ENCODE measurements at regions not wholly inside any gene's neighbourhood (a gene's known extent, or its start where the extent isn't known, plus 50 kb on each side); places are given as distances from the start of the nearest gene placed in this dataset.

- Histone ChIP-seq H3K27ac (ENCODE audit: low read depth, low read length) (no peak overlapping the region), H3K9me2 (replicated peaks; ENCODE audit: insufficient read depth, low read length) (no peaks in the 10 kb centered on the region), H3K4me3 (ENCODE audit: insufficient read depth, low read length, poor library complexity, severe bottlenecking) (no peak overlapping the region), H3K79me2 (ENCODE audit: insufficient read depth, low read length) (no peaks in the 10 kb centered on the region), H3F3A (ENCODE audit: insufficient read depth) (no peaks in the 10 kb centered on the region), H3K4me2 (ENCODE audit: low read depth, low read length, poor library complexity, severe bottlenecking) (no peak overlapping the region), H4K20me1 (ENCODE audit: low read depth, low read length) (no peaks in the 10 kb centered on the region), H3K9ac (ENCODE audit: low read length) (no peak overlapping the region), H3K36me3 (ENCODE audit: low read length) (no peaks in the 10 kb centered on the region), H2AFZ (ENCODE audit: low read depth, low read length, severe bottlenecking) (no peak overlapping the region), H3K27me3 (ENCODE audit: low read length) (no peaks in the 10 kb centered on the region), H3K9me3 (ENCODE audit: insufficient read depth, low read length) (no peaks in the 10 kb centered on the region)
- TF ChIP-seq CTCF (IDR thresholded peaks at IDR 0.05; ENCODE audit: insufficient read depth, low read length, poor library complexity, severe bottlenecking), result no peak
- no peak for TF ChIP-seq EZH2phosphoT487 (conservative IDR thresholded peaks at IDR 0.05; ENCODE audit: low read length)
Measured at GRCh38 chr6:154901876-154902552, 93.1 kb upstream of the TIAM2 start.

GRCh38 chr6:154907291-154907690 is 87.8 kb upstream of the TIAM2 start:
- H3K79me2 ChIP-seq (ENCODE audit: insufficient read depth, low read length), result no peaks in the 10 kb centered on the region
- H3K9me2 ChIP-seq (replicated peaks; ENCODE audit: insufficient read depth, low read length), result no peaks in the 10 kb centered on the region
- no peaks in the 10 kb centered on the region for H3K9me3 ChIP-seq (ENCODE audit: insufficient read depth, low read length)
- H3K36me3 ChIP-seq (ENCODE audit: low read length), result no peaks in the 10 kb centered on the region
- no peak overlapping the region for H2AFZ ChIP-seq (ENCODE audit: low read depth, low read length, severe bottlenecking)
- TF ChIP-seq CTCF (IDR thresholded peaks at IDR 0.05; ENCODE audit: insufficient read depth, low read length, poor library complexity, severe bottlenecking) (no peak), EZH2phosphoT487 (conservative IDR thresholded peaks at IDR 0.05; ENCODE audit: low read length) (no peak)
- no peak overlapping the region for H3K9ac ChIP-seq (ENCODE audit: low read length)
- H3K4me3 ChIP-seq (ENCODE audit: insufficient read depth, low read length, poor library complexity, severe bottlenecking), result no peak overlapping the region
- H4K20me1 ChIP-seq (ENCODE audit: low read depth, low read length), result no peaks in the 10 kb centered on the region
- no peak overlapping the region for H3K4me2 ChIP-seq (ENCODE audit: low read depth, low read length, poor library complexity, severe bottlenecking)
- H3K27me3 ChIP-seq (ENCODE audit: low read length), result no peaks in the 10 kb centered on the region
- H3F3A ChIP-seq (ENCODE audit: insufficient read depth), result no peaks in the 10 kb centered on the region
- no peak overlapping the region for H3K27ac ChIP-seq (ENCODE audit: low read depth, low read length)

GRCh38 chr6:154908723-154909122 is 86.4 kb upstream of the TIAM2 start:
- Histone ChIP-seq H3K4me2 (ENCODE audit: low read depth, low read length, poor library complexity, severe bottlenecking) (no peak overlapping the region), H3K27me3 (ENCODE audit: low read length) (no peaks in the 10 kb centered on the region)
- no peak for TF ChIP-seq CTCF (IDR thresholded peaks at IDR 0.05; ENCODE audit: insufficient read depth, low read length, poor library complexity, severe bottlenecking)

More at GRCh38 chr6:154908723-154909122, 86.4 kb upstream of the TIAM2 start:
- H3K9ac ChIP-seq (ENCODE audit: low read length), result no peak overlapping the region
- no peaks in the 10 kb centered on the region for H3K79me2 ChIP-seq (ENCODE audit: insufficient read depth, low read length)
- H3F3A ChIP-seq (ENCODE audit: insufficient read depth), result no peaks in the 10 kb centered on the region
- H3K9me2 ChIP-seq (replicated peaks; ENCODE audit: insufficient read depth, low read length), result no peaks in the 10 kb centered on the region
- H3K36me3 ChIP-seq (ENCODE audit: low read length), result no peaks in the 10 kb centered on the region
- no peaks in the 10 kb centered on the region for H4K20me1 ChIP-seq (ENCODE audit: low read depth, low read length)
- H3K4me3 ChIP-seq (ENCODE audit: insufficient read depth, low read length, poor library complexity, severe bottlenecking), result no peak overlapping the region
- H3K9me3 ChIP-seq (ENCODE audit: insufficient read depth, low read length), result no peaks in the 10 kb centered on the region
- no peak overlapping the region for H2AFZ ChIP-seq (ENCODE audit: low read depth, low read length, severe bottlenecking)
- H3K27ac ChIP-seq (ENCODE audit: low read depth, low read length), result no peak overlapping the region
